OCI-LY3 (cell line): ENCODE measurements at regions not wholly inside any gene's neighbourhood (a gene's known extent, or its start where the extent isn't known, plus 50 kb on each side); places are given as distances from the start of the nearest gene placed in this dataset.

ENCODE experiments used
- H2AFZ ChIP-seq: fragments of 200-600, 300-600 bp; shearing (Covaris generic); 2 replicates; pipeline ENCODE4 v1.6.0; 2014; ENCODE audit warnings: antibody characterized with exemption, low read depth, low read length
- H3K27ac ChIP-seq: fragments of 200-600, 300-600 bp; sonication (generic); 2 replicates; pipeline ENCODE4 v1.5.1; 2014; ENCODE audit warnings: mild to moderate bottlenecking, low read length, moderate library complexity, mixed read lengths
- H3K27me3 ChIP-seq: fragments of 200-600, 300-600 bp; sonication (generic); 2 replicates; pipeline ENCODE4 v1.6.1; 2014; ENCODE audit warnings: low read depth, low read length, mixed read lengths
- H3K36me3 ChIP-seq: fragments of 200-600, 300-600 bp; sonication (generic); replicated peaks from 2 replicates; pipeline ENCODE3; 2014; ENCODE audit warnings: low read depth, low read length, mixed read lengths
- H3K4me1 ChIP-seq: fragments of 300-600, 200-600 bp; sonication (generic); 2 replicates; pipeline ENCODE4 v1.6.1; 2014; ENCODE audit warnings: low read length, mixed read lengths
- H3K4me2 ChIP-seq: fragments of 200-600, 300-600 bp; sonication (generic); 2 replicates; pipeline ENCODE4 v1.6.1; 2014; ENCODE audit warnings: low read length, mixed read lengths
- H3K4me3 ChIP-seq: fragments of 300-600, 200-600 bp; sonication (generic); 2 replicates; pipeline ENCODE4 v1.5.1; 2014; ENCODE audit warnings: antibody characterized with exemption, mild to moderate bottlenecking, low read length, moderate library complexity
- H3K79me2 ChIP-seq: fragments of 300-600, 200-600 bp; shearing (Covaris generic); 2 replicates; pipeline ENCODE4 v1.6.1; 2014; ENCODE audit warnings: mild to moderate bottlenecking, low read length, mixed read lengths
- H3K9ac ChIP-seq: fragments of 300-600, 200-600 bp; shearing (Covaris generic); 2 replicates; pipeline ENCODE4 v1.6.0; 2014; ENCODE audit warnings: mild to moderate bottlenecking, low read length, moderate library complexity
- H3K9me3 ChIP-seq: fragments of 200-600, 300-600 bp; shearing (Covaris generic); 2 replicates; pipeline ENCODE4 v1.6.1; 2014; ENCODE audit warnings: low read length, mixed read lengths; ENCODE audit not compliant: insufficient read depth
- H4K20me1 ChIP-seq: fragments of 200-600, 300-600 bp; sonication (generic); 2 replicates; pipeline ENCODE4 v1.6.1; 2016; ENCODE audit warnings: low read length, mixed read lengths; ENCODE audit not compliant: insufficient read depth
- EZH2phosphoT487 ChIP-seq: fragments of 200-600 bp; shearing (Covaris generic); IDR thresholded peaks from 2 replicates; pipeline ENCODE4 v1.6.1; 2018; ENCODE audit warnings: antibody characterized with exemption, mixed run types, low read depth
- TF ChIP-seq, protein P1 (sequence below): fragments of 200-600, 300-600 bp; sonication (generic); IDR thresholded peaks from 2 replicates; pipeline ENCODE4 v1.5.1; 2014; ENCODE audit warnings: antibody characterized with exemption, low read length, low read depth

- H3K79me2 ChIP-seq = no peaks in the 10 kb centered on the region
- H4K20me1 ChIP-seq = no peaks in the 10 kb centered on the region
- no peak overlapping the region for H3K4me2 ChIP-seq
- H3K9me3 ChIP-seq = no peaks in the 10 kb centered on the region
- 0 out of 2 replicates have a peak, but pooled peaks cover 7% of the 10 kb centered on the region for H3K27me3 ChIP-seq
- H3K4me1 ChIP-seq = peaks cover 8% of the 10 kb centered on the region; the same call in 1 of the 2 replicates
- no peak for TF ChIP-seq EZH2phosphoT487
- TF ChIP-seq, protein P1, sequence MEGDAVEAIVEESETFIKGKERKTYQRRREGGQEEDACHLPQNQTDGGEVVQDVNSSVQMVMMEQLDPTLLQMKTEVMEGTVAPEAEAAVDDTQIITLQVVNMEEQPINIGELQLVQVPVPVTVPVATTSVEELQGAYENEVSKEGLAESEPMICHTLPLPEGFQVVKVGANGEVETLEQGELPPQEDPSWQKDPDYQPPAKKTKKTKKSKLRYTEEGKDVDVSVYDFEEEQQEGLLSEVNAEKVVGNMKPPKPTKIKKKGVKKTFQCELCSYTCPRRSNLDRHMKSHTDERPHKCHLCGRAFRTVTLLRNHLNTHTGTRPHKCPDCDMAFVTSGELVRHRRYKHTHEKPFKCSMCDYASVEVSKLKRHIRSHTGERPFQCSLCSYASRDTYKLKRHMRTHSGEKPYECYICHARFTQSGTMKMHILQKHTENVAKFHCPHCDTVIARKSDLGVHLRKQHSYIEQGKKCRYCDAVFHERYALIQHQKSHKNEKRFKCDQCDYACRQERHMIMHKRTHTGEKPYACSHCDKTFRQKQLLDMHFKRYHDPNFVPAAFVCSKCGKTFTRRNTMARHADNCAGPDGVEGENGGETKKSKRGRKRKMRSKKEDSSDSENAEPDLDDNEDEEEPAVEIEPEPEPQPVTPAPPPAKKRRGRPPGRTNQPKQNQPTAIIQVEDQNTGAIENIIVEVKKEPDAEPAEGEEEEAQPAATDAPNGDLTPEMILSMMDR = no peak
- H3K4me3 ChIP-seq = no peak overlapping the region
- H2AFZ ChIP-seq = no peak overlapping the region
- H3K27ac ChIP-seq = no peak overlapping the region
- no peak overlapping the region for H3K9ac ChIP-seq
- H3K36me3 ChIP-seq = no peaks in the 10 kb centered on the region
Observed at GRCh38 chr4:53682908-53683307, 91.6 kb upstream of the LNX1 start.

DNA sequence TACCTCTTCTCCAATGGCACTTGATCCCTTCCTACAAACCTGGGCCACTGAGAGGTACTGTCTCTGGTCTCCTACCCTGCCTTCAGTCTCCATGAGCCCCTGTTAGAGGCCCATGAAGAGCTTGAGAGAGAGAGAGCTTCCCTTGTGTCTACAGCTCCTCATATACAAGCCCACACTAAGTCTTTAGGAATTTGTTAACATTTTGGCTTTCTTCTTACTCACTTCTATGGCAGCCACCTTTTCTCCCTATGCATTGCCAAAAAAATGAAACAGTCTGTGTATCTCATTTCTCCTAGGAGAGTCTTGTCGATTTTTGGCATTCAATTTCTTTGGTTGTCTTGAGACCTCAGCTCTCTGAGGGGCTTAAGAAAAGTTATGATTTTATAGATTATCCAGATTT lies 90.9 kb upstream of the LNX1 start:
- H3K27me3 ChIP-seq = 0 out of 2 replicates have a peak, but pooled peaks cover 7% of the 10 kb centered on the region
- TF ChIP-seq, protein P1 = no peak
- TF ChIP-seq EZH2phosphoT487 = no peak
- no peaks in the 10 kb centered on the region for H3K36me3 ChIP-seq
- no peak overlapping the region for H3K27ac ChIP-seq
- H3K4me2 ChIP-seq = no peak overlapping the region
- peaks cover 7% of the 10 kb centered on the region; the same call in 1 of the 2 replicates for H3K4me1 ChIP-seq
- no peaks in the 10 kb centered on the region for H3K9me3 ChIP-seq
- H2AFZ ChIP-seq = no peak overlapping the region
- no peak overlapping the region for H3K9ac ChIP-seq
- H3K79me2 ChIP-seq = no peaks in the 10 kb centered on the region
- no peaks in the 10 kb centered on the region for H4K20me1 ChIP-seq
- H3K4me3 ChIP-seq = no peak overlapping the region

- Histone ChIP-seq H3K4me2 (no peak overlapping the region), H3K4me1 (peaks cover 7% of the 10 kb centered on the region; the same call in 1 of the 2 replicates), H2AFZ (no peak overlapping the region), H3K9me3 (no peaks in the 10 kb centered on the region), H3K27ac (no peak overlapping the region), H3K9ac (no peak overlapping the region), H3K4me3 (no peak overlapping the region), H3K36me3 (no peaks in the 10 kb centered on the region), H4K20me1 (no peaks in the 10 kb centered on the region), H3K79me2 (no peaks in the 10 kb centered on the region), H3K27me3 (0 out of 2 replicates have a peak, but pooled peaks cover 7% of the 10 kb centered on the region)
- TF ChIP-seq EZH2phosphoT487 = no peak
- TF ChIP-seq, protein P1 = no peak
Observed at GRCh38 chr4:53680598-53680997, 89.3 kb upstream of the LNX1 start.

- Histone ChIP-seq H3K4me3 (no peak overlapping the region), H2AFZ (no peak overlapping the region), H3K4me1 (peaks cover 7% of the 10 kb centered on the region; the same call in 1 of the 2 replicates), H3K36me3 (no peaks in the 10 kb centered on the region), H3K79me2 (no peaks in the 10 kb centered on the region), H3K27ac (no peak overlapping the region), H4K20me1 (no peaks in the 10 kb centered on the region), H3K9ac (no peak overlapping the region), H3K27me3 (0 out of 2 replicates have a peak, but pooled peaks cover 7% of the 10 kb centered on the region), H3K9me3 (no peaks in the 10 kb centered on the region), H3K4me2 (no peak overlapping the region)
- TF ChIP-seq, protein P1 = no peak
Observed at GRCh38 chr4:53680168-53680567, 88.9 kb upstream of the LNX1 start.
